Activated CD8-positive, alpha-beta memory T cell treated with anti-CD3 and anti-CD28 coated beads, Interleukin-2, amount 50 U/mL, for 24 hours (primary cell): ENCODE measurements at regions not wholly inside any gene's neighbourhood (a gene's known extent, or its start where the extent isn't known, plus 50 kb on each side); places are given as distances from the start of the nearest gene placed in this dataset.

Experiments
- DNase-seq: peaks from one replicate; pipeline ENCODE4 v3.0.0-alpha.2; 2020; ENCODE audit errors: extremely low read depth

- DNase-seq: no peak
These were observed 297.9 kb downstream of the NDFIP2 start for GRCh38 chr13:79778741-79779460.

- no peak for DNase-seq
These were observed 296.5 kb downstream of the NDFIP2 start for GRCh38 chr13:79777504-79777903.

- no peak for DNase-seq
These were observed 295.8 kb downstream of the NDFIP2 start for GRCh38 chr13:79776531-79777295.

GRCh38 chr13:79775830-79776229 is 294.9 kb downstream of the NDFIP2 start:
- no peak for DNase-seq

- no peak for DNase-seq
These were observed 291.9 kb downstream of the NDFIP2 start for GRCh38 chr13:79772811-79773210.

- no peak for DNase-seq
These were observed 290.5 kb downstream of the NDFIP2 start for GRCh38 chr13:79771493-79771892.

- DNase-seq: no peak
These were observed 289.1 kb downstream of the NDFIP2 start for GRCh38 chr13:79770056-79770455.

- DNase-seq: no peak
These were observed 286.2 kb downstream of the NDFIP2 start for GRCh38 chr13:79767126-79767525.

- DNase-seq: no peak
These were observed 284.4 kb downstream of the NDFIP2 start for GRCh38 chr13:79765331-79765730.

- DNase-seq: no peak
These were observed 269.1 kb downstream of the NDFIP2 start for GRCh38 chr13:79749984-79750551.

- DNase-seq: no peak
These were observed 268.6 kb downstream of the NDFIP2 start for GRCh38 chr13:79749566-79749965.

GRCh38 chr13:79745081-79745480 is 264.1 kb downstream of the NDFIP2 start:
- no peak for DNase-seq

GRCh38 chr13:79742923-79743322 is 262.0 kb downstream of the NDFIP2 start:
- DNase-seq: no peak

GRCh38 chr13:79740991-79741390 is 260.0 kb downstream of the NDFIP2 start:
- no peak for DNase-seq

GRCh38 chr13:79736356-79736755 is 255.4 kb downstream of the NDFIP2 start:
- no peak for DNase-seq

- no peak for DNase-seq
These were observed 254.3 kb downstream of the NDFIP2 start for GRCh38 chr13:79735228-79735627.

GRCh38 chr13:79727086-79727485 is 246.1 kb downstream of the NDFIP2 start:
- no peak for DNase-seq

GRCh38 chr13:79725841-79726240 is 244.9 kb downstream of the NDFIP2 start:
- no peak for DNase-seq

- no peak for DNase-seq
These were observed 243.6 kb downstream of the NDFIP2 start for GRCh38 chr13:79724348-79725103.

GRCh38 chr13:79723519-79724024 is 242.6 kb downstream of the NDFIP2 start:
- DNase-seq: no peak

GRCh38 chr13:79722885-79723445 is 242.0 kb downstream of the NDFIP2 start:
- no peak for DNase-seq

- no peak for DNase-seq
These were observed 235.2 kb downstream of the NDFIP2 start for GRCh38 chr13:79716191-79716590.
